OCI-LY1 (cell line): ENCODE measurements at regions not wholly inside any gene's neighbourhood (a gene's known extent, or its start where the extent isn't known, plus 50 kb on each side); places are given as distances from the start of the nearest gene placed in this dataset.

Source experiments
- H2AFZ ChIP-seq: fragments of 200-600 bp; sonication (generic), shearing (Covaris generic); 2 replicates; pipeline ENCODE4 v1.6.0; 2014; ENCODE audit warnings: antibody characterized with exemption, mild to moderate bottlenecking, low read length
- H3F3A ChIP-seq: fragments of 200-600 bp; sonication (generic), shearing (Covaris generic); 2 replicates; pipeline ENCODE4 v1.6.0; 2014; ENCODE audit warnings: mild to moderate bottlenecking, antibody characterized with exemption, low read length, moderate library complexity; ENCODE audit not compliant: insufficient read depth
- H3K27ac ChIP-seq: fragments of 200-600 bp; sonication (generic); 2 replicates; pipeline ENCODE4 v1.5.1; 2014; ENCODE audit warnings: low read length, mixed run types, mild to moderate bottlenecking, low read depth; ENCODE audit not compliant: poor library complexity, severe bottlenecking
- H3K27me3 ChIP-seq: fragments of 200-600 bp; sonication (generic); 2 replicates; pipeline ENCODE4 v1.6.0; 2014; ENCODE audit warnings: antibody characterized with exemption, mild to moderate bottlenecking, low read length, moderate library complexity; ENCODE audit not compliant: insufficient read depth
- H3K36me3 ChIP-seq: fragments of 200-600 bp; sonication (generic); 2 replicates; pipeline ENCODE4 v1.6.1; 2014; ENCODE audit warnings: mild to moderate bottlenecking, antibody characterized with exemption, low read length, moderate library complexity, mixed read lengths; ENCODE audit not compliant: insufficient read depth
- H3K4me1 ChIP-seq: fragments of 200-600 bp; sonication (generic); 2 replicates; pipeline ENCODE4 v1.5.1; 2014; ENCODE audit warnings: mild to moderate bottlenecking, low read length, moderate library complexity; ENCODE audit not compliant: insufficient read depth, severe bottlenecking
- H3K4me2 ChIP-seq: fragments of 200-600 bp; sonication (generic), shearing (Covaris generic); 2 replicates; pipeline ENCODE4 v1.6.1; 2014; ENCODE audit warnings: low read length
- H3K4me3 ChIP-seq: fragments of 200-600 bp; sonication (generic); 2 replicates; pipeline ENCODE4 v1.5.1; 2014; ENCODE audit warnings: low read length, low read depth, mild to moderate bottlenecking, mixed read lengths; ENCODE audit not compliant: poor library complexity, severe bottlenecking
- H3K79me2 ChIP-seq: fragments of 200-600 bp; shearing (Covaris generic); 2 replicates; pipeline ENCODE4 v1.6.1; 2016; ENCODE audit warnings: mixed run types, low read length, mixed read lengths; ENCODE audit not compliant: insufficient read depth
- H3K9ac ChIP-seq: fragments of 200-600 bp; sonication (generic), shearing (Covaris generic); 2 replicates; pipeline ENCODE4 v1.6.1; 2014; ENCODE audit warnings: mild to moderate bottlenecking, low read length, mixed read lengths
- H3K9me2 ChIP-seq: fragments of 200-600 bp; sonication (generic), shearing (Covaris generic); 2 replicates; pipeline ENCODE4 v1.6.1; 2014; ENCODE audit warnings: low read depth, mild to moderate bottlenecking, low read length, mixed read lengths
- H3K9me3 ChIP-seq: fragments of 200-600 bp; shearing (Covaris generic); 2 replicates; pipeline ENCODE4 v1.6.1; 2014; ENCODE audit warnings: low read length, mixed read lengths
- H4K20me1 ChIP-seq: fragments of 200-600 bp; sonication (generic), shearing (Covaris generic); 2 replicates; pipeline ENCODE4 v1.6.0; 2016; ENCODE audit warnings: mild to moderate bottlenecking, low read length; ENCODE audit not compliant: insufficient read depth
- EZH2 ChIP-seq: fragments of 200-600 bp; sonication (generic), shearing (Covaris generic); IDR thresholded peaks from 2 replicates; pipeline ENCODE4 v1.8.0; 2017; ENCODE audit warnings: borderline replicate concordance, mixed run types, mild to moderate bottlenecking, antibody characterized with exemption, low read length, moderate library complexity, mixed read lengths
- TF ChIP-seq, protein P1 (sequence below): fragments of 200-600 bp; sonication (generic), shearing (Covaris generic); IDR thresholded peaks from 2 replicates; pipeline ENCODE4 v1.5.1; 2017; ENCODE audit warnings: mild to moderate bottlenecking, antibody characterized with exemption, low read length, moderate library complexity, mixed read lengths

DNA sequence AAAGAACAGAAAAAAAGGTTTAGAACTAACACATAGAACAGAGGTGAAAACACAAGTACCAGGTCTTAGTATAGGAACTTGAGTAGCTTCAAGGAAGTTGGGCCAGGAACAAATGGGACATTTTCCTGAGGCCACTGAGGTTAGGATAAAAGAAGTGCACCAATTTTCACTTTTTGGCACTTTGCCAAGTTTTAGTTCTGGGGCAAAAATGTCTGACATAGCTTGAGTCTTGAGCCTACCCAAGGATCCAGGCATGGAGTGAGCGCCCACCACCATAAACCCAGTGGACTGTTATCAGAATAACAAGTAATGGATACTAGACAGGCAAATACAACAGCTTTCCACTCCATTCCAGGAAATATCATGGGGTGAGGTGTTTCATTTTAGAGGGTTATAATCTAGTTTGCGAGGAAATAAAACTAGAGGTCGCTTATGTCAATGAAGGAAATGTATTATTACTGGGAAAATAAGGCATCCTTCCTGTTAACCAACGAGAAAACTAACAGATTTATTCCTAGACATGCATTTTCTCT, 199.7 kb upstream of the HMGA2 start:
- Histone ChIP-seq H3K9me2 (no peaks in the 10 kb centered on the region), H4K20me1 (no peaks in the 10 kb centered on the region), H3K27me3 (no peaks in the 10 kb centered on the region), H3F3A (no peaks in the 10 kb centered on the region), H3K9me3 (no peaks in the 10 kb centered on the region), H2AFZ (no peak overlapping the region), H3K4me2 (no peak overlapping the region), H3K36me3 (no peaks in the 10 kb centered on the region), H3K9ac (no peak overlapping the region), H3K4me3 (no peak overlapping the region), H3K4me1 (no peaks in the 10 kb centered on the region), H3K79me2 (no peaks in the 10 kb centered on the region), H3K27ac (no peak overlapping the region)
- TF ChIP-seq, protein P1, sequence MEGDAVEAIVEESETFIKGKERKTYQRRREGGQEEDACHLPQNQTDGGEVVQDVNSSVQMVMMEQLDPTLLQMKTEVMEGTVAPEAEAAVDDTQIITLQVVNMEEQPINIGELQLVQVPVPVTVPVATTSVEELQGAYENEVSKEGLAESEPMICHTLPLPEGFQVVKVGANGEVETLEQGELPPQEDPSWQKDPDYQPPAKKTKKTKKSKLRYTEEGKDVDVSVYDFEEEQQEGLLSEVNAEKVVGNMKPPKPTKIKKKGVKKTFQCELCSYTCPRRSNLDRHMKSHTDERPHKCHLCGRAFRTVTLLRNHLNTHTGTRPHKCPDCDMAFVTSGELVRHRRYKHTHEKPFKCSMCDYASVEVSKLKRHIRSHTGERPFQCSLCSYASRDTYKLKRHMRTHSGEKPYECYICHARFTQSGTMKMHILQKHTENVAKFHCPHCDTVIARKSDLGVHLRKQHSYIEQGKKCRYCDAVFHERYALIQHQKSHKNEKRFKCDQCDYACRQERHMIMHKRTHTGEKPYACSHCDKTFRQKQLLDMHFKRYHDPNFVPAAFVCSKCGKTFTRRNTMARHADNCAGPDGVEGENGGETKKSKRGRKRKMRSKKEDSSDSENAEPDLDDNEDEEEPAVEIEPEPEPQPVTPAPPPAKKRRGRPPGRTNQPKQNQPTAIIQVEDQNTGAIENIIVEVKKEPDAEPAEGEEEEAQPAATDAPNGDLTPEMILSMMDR = no peak
- no peak for TF ChIP-seq EZH2

DNA sequence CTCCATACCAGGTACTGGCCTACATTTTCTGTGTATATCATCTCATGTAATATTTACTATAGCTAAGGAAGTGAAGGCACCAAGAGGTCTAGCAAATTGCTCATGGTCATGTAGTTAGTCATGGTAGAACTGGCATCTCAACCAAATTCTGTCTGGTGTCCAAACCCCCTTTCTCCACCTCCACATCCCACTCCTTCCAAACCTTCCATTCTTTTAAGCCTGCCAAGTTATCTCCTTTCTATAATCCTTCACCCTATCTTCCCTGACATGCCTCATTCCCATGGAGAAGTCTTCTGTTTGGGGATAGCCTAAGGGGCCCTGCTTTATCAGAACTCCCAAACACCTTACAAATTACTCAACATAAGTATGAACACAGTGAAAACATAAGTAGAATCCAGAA, 196.2 kb upstream of the HMGA2 start:
- Histone ChIP-seq H3K9me3 (no peaks in the 10 kb centered on the region), H3K9me2 (no peaks in the 10 kb centered on the region), H4K20me1 (no peaks in the 10 kb centered on the region), H3F3A (no peaks in the 10 kb centered on the region), H3K36me3 (no peaks in the 10 kb centered on the region), H3K4me2 (no peak overlapping the region), H3K79me2 (no peaks in the 10 kb centered on the region), H2AFZ (no peak overlapping the region), H3K27ac (no peak overlapping the region), H3K4me1 (no peaks in the 10 kb centered on the region), H3K4me3 (no peak overlapping the region), H3K9ac (no peak overlapping the region), H3K27me3 (no peaks in the 10 kb centered on the region)
- TF ChIP-seq, protein P1 = no peak
- no peak for TF ChIP-seq EZH2

DNA sequence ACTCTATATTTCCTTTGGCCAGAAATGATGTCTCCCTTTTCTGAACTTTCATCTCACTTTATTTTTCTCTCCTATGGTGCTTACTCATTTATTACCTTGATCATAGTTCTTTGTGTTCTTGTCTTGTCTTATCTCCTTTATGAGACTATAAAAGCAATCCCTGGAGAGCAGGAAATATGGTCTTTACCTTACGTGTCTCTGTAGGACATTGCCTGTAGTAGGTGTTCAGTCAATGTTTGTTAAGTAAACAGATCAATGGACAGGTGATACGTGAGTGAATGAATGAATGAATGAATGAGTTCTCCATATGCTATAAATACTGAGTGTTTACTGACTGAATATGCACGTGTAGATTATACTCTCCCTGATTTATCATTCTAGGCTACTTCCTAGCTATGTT, 193.7 kb upstream of the HMGA2 start:
- Histone ChIP-seq H3K4me3 (no peak overlapping the region), H2AFZ (no peak overlapping the region), H3K9me2 (no peaks in the 10 kb centered on the region), H4K20me1 (no peaks in the 10 kb centered on the region), H3K4me1 (no peaks in the 10 kb centered on the region), H3K4me2 (no peak overlapping the region), H3K36me3 (no peaks in the 10 kb centered on the region), H3F3A (no peaks in the 10 kb centered on the region), H3K79me2 (no peaks in the 10 kb centered on the region), H3K27me3 (no peaks in the 10 kb centered on the region), H3K9me3 (no peaks in the 10 kb centered on the region), H3K9ac (no peak overlapping the region), H3K27ac (no peak overlapping the region)
- TF ChIP-seq, protein P1 = no peak
- TF ChIP-seq EZH2 = no peak
